ENCODE measurements at regions not wholly inside any gene's neighbourhood (a gene's known extent, or its start where the extent isn't known, plus 50 kb on each side); places are given as distances from the start of the nearest gene placed in this dataset.

DNA sequence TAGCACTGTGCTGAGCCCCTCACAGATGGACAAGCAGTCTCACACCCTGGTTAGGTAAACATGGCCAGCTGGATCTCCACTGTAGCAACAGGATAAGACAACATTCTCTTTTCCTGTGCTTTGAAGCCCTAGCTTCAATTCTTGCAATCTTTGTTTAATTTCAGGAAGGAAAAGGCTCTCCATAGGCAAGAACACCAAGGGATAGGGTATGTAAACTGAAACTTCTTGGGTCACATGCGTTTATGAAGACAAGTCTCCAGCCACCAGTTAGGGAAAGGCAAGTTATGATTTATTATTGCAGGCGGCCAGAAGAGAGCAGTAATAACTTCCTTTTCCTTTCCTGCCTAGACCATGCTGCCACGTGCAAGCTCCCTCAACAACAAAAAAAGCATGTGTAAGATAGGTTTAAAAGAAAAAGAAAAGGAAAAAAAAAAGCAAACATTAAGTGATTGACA lies 50.1 kb upstream of the POU5F2 start:
- DNase-seq (ENCODE audit: low spot score) = no peak
